GM23248 (cell line): ENCODE measurements at regions not wholly inside any gene's neighbourhood (a gene's known extent, or its start where the extent isn't known, plus 50 kb on each side); places are given as distances from the start of the nearest gene placed in this dataset.
"Not testable (repeated sequence)": the region's sequence is repeated elsewhere in the genome, so short reads cannot be mapped to it uniquely, and the experiment has no call there.

ENCODE experiments used
- EZH2 ChIP-seq: fragments of 200-600 bp; sonication (generic); IDR thresholded peaks from 2 replicates; pipeline ENCODE4 v1.6.1; 2018; ENCODE audit warnings: antibody characterized with exemption, mild to moderate bottlenecking; ENCODE audit not compliant: insufficient read depth, poor library complexity, severe bottlenecking
- EZH2phosphoT487 ChIP-seq: fragments of 200-600 bp; sonication (generic); IDR thresholded peaks from 2 replicates; pipeline ENCODE4 v1.6.1; 2018; ENCODE audit warnings: antibody characterized with exemption, moderate library complexity, mild to moderate bottlenecking, low read depth; ENCODE audit not compliant: insufficient read depth

DNA sequence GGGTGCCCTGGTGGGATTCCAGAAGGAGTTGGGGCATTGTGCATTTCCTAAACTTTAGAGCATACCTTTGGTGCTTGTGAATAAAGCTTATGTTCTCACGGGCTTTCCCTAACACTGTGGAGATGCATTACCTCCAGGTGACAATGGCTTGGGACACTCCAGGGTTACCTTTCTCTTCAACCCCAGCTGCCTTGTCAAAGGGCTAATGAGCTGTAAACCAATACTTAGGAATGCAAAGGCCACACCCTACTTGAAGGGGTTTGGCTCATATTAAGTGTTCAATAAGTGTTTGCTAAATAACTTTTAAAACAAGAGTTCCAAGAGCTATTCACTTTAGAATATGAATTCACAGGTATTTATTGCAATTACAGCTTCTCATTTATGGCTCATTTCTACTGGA, 122.6 kb downstream of the TRIM43 start:
- TF ChIP-seq EZH2phosphoT487, EZH2: not testable (repeated sequence)
